ENCODE measurements at regions not wholly inside any gene's neighbourhood (a gene's known extent, or its start where the extent isn't known, plus 50 kb on each side); places are given as distances from the start of the nearest gene placed in this dataset.

GRCh38 chr3:46146548-46146947 is 61.6 kb downstream of the CCR1 start:
- H3K4me3 Mint-ChIP-seq: no peak overlapping the region
- H3K4me1 Mint-ChIP-seq: no peaks in the 10 kb centered on the region
- H3K27ac Mint-ChIP-seq: no peak overlapping the region
- H3K9me3 Mint-ChIP-seq: peaks cover 9% of the 10 kb centered on the region
- H3K27me3 Mint-ChIP-seq (ENCODE audit: low read depth): no peaks in the 10 kb centered on the region
- no peak for TF ChIP-seq CTCF (IDR thresholded peaks at IDR 0.05; ENCODE audit: unreplicated experiment)
- no peak for DNase-seq (ENCODE audit: low spot score in 2 of 2, unreplicated experiment in 2 of 2)
- H3K36me3 Mint-ChIP-seq: no peaks in the 10 kb centered on the region

- H3K4me3 Mint-ChIP-seq: no peak overlapping the region
- H3K27ac Mint-ChIP-seq: no peak overlapping the region
- H3K27me3 Mint-ChIP-seq (ENCODE audit: low read depth): no peaks in the 10 kb centered on the region
- no peak for DNase-seq (ENCODE audit: low spot score in 2 of 2, unreplicated experiment in 2 of 2)
- no peaks in the 10 kb centered on the region for H3K36me3 Mint-ChIP-seq
- no peaks in the 10 kb centered on the region for H3K4me1 Mint-ChIP-seq
- peaks cover 10% of the 10 kb centered on the region for H3K9me3 Mint-ChIP-seq
- no peak for TF ChIP-seq CTCF (IDR thresholded peaks at IDR 0.05; ENCODE audit: unreplicated experiment)
Measured at GRCh38 chr3:46146021-46146420, 62.1 kb downstream of the CCR1 start.

GRCh38 chr3:46145147-46145546 is 63.0 kb downstream of the CCR1 start:
- DNase-seq (ENCODE audit: low spot score in 2 of 2, unreplicated experiment in 2 of 2): no peak
- H3K9me3 Mint-ChIP-seq: peaks cover 14% of the 10 kb centered on the region
- no peaks in the 10 kb centered on the region for H3K4me1 Mint-ChIP-seq
- H3K27me3 Mint-ChIP-seq (ENCODE audit: low read depth): no peaks in the 10 kb centered on the region
- no peak overlapping the region for H3K27ac Mint-ChIP-seq
- H3K36me3 Mint-ChIP-seq: no peaks in the 10 kb centered on the region
- TF ChIP-seq CTCF (IDR thresholded peaks at IDR 0.05; ENCODE audit: unreplicated experiment): no peak
- no peak overlapping the region for H3K4me3 Mint-ChIP-seq

- TF ChIP-seq CTCF (IDR thresholded peaks at IDR 0.05; ENCODE audit: unreplicated experiment): no peak
- Mint-ChIP-seq H3K27ac (no peak overlapping the region), H3K27me3 (ENCODE audit: low read depth) (no peaks in the 10 kb centered on the region)
Measured at GRCh38 chr3:46143951-46144473, 64.1 kb downstream of the CCR1 start.

GRCh38 chr3:46141813-46142212 is 66.3 kb downstream of the CCR1 start:
- peaks cover 9% of the 10 kb centered on the region for H3K9me3 Mint-ChIP-seq
- H3K36me3 Mint-ChIP-seq: no peaks in the 10 kb centered on the region
- H3K27ac Mint-ChIP-seq: no peak overlapping the region
- no peak overlapping the region for H3K4me3 Mint-ChIP-seq
- no peak for TF ChIP-seq CTCF (IDR thresholded peaks at IDR 0.05; ENCODE audit: unreplicated experiment)
- no peak for DNase-seq (ENCODE audit: low spot score in 2 of 2, unreplicated experiment in 2 of 2)
- no peaks in the 10 kb centered on the region for H3K27me3 Mint-ChIP-seq (ENCODE audit: low read depth)
- no peaks in the 10 kb centered on the region for H3K4me1 Mint-ChIP-seq

More at GRCh38 chr3:46143951-46144473, 64.1 kb downstream of the CCR1 start:
- no peaks in the 10 kb centered on the region for H3K4me1 Mint-ChIP-seq
- H3K36me3 Mint-ChIP-seq: no peaks in the 10 kb centered on the region
- no peak overlapping the region for H3K4me3 Mint-ChIP-seq
- no peak for DNase-seq (ENCODE audit: low spot score in 2 of 2, unreplicated experiment in 2 of 2)
- peaks cover 14% of the 10 kb centered on the region for H3K9me3 Mint-ChIP-seq

GRCh38 chr3:46138581-46138980 is 69.5 kb downstream of the CCR1 start:
- H3K27me3 Mint-ChIP-seq (ENCODE audit: low read depth): no peaks in the 10 kb centered on the region
- peaks cover 5% of the 10 kb centered on the region for H3K9me3 Mint-ChIP-seq
- no peaks in the 10 kb centered on the region for H3K4me1 Mint-ChIP-seq
- TF ChIP-seq CTCF (IDR thresholded peaks at IDR 0.05; ENCODE audit: unreplicated experiment): no peak
- no peak overlapping the region for H3K4me3 Mint-ChIP-seq
- no peak overlapping the region for H3K27ac Mint-ChIP-seq
- no peaks in the 10 kb centered on the region for H3K36me3 Mint-ChIP-seq
- DNase-seq (ENCODE audit: low spot score in 2 of 2, unreplicated experiment in 2 of 2): no peak
